Psoas muscle (tissue), 7 donors: ENCODE measurements at regions not wholly inside any gene's neighbourhood (a gene's known extent, or its start where the extent isn't known, plus 50 kb on each side); places are given as distances from the start of the nearest gene placed in this dataset.

Source experiments
- ATAC-seq, 4 donors: fragments of 200-7000 bp; cut with Tn5 transposase; one replicate each; pipeline ENCODE4 v1.9.1; 2020; ENCODE audit warnings: moderate library complexity in 3 of 4, mild to moderate bottlenecking in 2 of 4
- DNase-seq, 2 donors: peaks; one replicate each; pipeline ENCODE4 v3.0.0-alpha.2; 2020
- H3K27ac ChIP-seq: fragments of 200-600 bp; one replicate; pipeline ENCODE4 v1.8.0; 2022
- H3K27me3 ChIP-seq, 3 donors: fragments of 200-600 bp in 1 of 3; one replicate each; pipeline versions ENCODE4 v1.6.1 to v1.8.0; 2013 to 2022; ENCODE audit warnings: low read length in 2 of 3, mild to moderate bottlenecking in 2 of 3, moderate library complexity in 1 of 3; ENCODE audit not compliant: insufficient read depth in 3 of 3
- H3K36me3 ChIP-seq, 2 donors: fragments of 200-600 bp in 1 of 2; one replicate each; pipeline versions ENCODE4 v1.6.1 to v1.8.0; 2013 to 2022; ENCODE audit warnings: low read depth in 1 of 2, mild to moderate bottlenecking in 1 of 2, moderate library complexity in 1 of 2; ENCODE audit not compliant: insufficient read depth in 1 of 2
- H3K4me1 ChIP-seq: fragments of 200-600 bp; one replicate; pipeline ENCODE4 v1.8.0; 2022
- H3K4me3 ChIP-seq: fragments of 200-600 bp; one replicate; pipeline ENCODE4 v1.8.0; 2022; ENCODE audit warnings: mild to moderate bottlenecking
- H3K9me3 ChIP-seq: fragments of 200-600 bp; one replicate; pipeline ENCODE4 v1.8.0; 2022
- WGBS, 3 donors: extraction: QIAGEN DNeasy Blood & Tissue Kit; methylation state at CpG; one replicate each; pipeline versions ENCODE4 v1.1.6 to v1.1.7; 2013; 5-methylcytosine and 5-hydroxymethylcytosine counted together
- intact Hi-C, 2 donors: fragments of 100-400 bp; cut with DNase I; formaldehyde crosslinking; loops; one replicate each; pipeline versions ENCODE4 v1.11.0 to v1.14.2; 2022
- TF ChIP-seq, protein P1 (sequence below): fragments of 200-600 bp; IDR thresholded peaks from one replicate; pipeline ENCODE4 v1.8.0; 2022; ENCODE audit warnings: antibody characterized with exemption
- donor health status: healthy with polysubstance abuse.
- donor health status: DM: no; HTN: no; CAD: no; lungs with moderate emphysema.
- donor health status: Bipolar disorder and iron deficiency.
- donor health status: healthy.
- donor health status: DM: yes; HTN: yes; CAD: no.
- donor health status: DM: no; HTN: no; CAD: no.
- donor health status: DM: yes; HTN: yes; CAD: no.

DNA sequence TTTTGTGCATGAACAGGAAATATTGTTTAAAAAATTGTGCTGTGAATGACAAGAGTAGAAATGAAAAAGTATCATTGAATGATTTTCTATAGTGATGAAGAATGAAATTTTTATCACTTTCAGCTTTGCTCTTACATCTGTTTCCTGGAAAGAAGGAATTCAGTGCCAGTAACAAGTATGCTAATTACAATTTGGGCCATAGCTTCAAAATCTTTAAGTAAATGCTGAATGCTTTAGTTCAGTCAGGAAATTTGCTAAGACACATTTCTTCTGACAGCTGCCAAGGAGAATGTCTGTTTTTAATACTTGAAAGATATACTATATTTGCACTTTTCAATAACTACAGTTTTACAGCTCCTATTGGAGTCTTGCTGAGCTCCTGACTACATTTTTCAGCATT lies 203.7 kb upstream of the RSPO3 start:
- H3K9me3 ChIP-seq: no peaks in the 10 kb centered on the region
- TF ChIP-seq, protein P1, sequence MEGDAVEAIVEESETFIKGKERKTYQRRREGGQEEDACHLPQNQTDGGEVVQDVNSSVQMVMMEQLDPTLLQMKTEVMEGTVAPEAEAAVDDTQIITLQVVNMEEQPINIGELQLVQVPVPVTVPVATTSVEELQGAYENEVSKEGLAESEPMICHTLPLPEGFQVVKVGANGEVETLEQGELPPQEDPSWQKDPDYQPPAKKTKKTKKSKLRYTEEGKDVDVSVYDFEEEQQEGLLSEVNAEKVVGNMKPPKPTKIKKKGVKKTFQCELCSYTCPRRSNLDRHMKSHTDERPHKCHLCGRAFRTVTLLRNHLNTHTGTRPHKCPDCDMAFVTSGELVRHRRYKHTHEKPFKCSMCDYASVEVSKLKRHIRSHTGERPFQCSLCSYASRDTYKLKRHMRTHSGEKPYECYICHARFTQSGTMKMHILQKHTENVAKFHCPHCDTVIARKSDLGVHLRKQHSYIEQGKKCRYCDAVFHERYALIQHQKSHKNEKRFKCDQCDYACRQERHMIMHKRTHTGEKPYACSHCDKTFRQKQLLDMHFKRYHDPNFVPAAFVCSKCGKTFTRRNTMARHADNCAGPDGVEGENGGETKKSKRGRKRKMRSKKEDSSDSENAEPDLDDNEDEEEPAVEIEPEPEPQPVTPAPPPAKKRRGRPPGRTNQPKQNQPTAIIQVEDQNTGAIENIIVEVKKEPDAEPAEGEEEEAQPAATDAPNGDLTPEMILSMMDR: no peak
- H3K27ac ChIP-seq: no peak overlapping the region
- no peaks in the 10 kb centered on the region for H3K36me3 ChIP-seq
- H3K4me3 ChIP-seq: no peak overlapping the region
- ATAC-seq (no peak), DNase-seq (no peak)
- H3K27me3 ChIP-seq: no peaks in the 10 kb centered on the region
- no peaks in the 10 kb centered on the region for H3K4me1 ChIP-seq
- intact Hi-C loops: no loop called here

DNA sequence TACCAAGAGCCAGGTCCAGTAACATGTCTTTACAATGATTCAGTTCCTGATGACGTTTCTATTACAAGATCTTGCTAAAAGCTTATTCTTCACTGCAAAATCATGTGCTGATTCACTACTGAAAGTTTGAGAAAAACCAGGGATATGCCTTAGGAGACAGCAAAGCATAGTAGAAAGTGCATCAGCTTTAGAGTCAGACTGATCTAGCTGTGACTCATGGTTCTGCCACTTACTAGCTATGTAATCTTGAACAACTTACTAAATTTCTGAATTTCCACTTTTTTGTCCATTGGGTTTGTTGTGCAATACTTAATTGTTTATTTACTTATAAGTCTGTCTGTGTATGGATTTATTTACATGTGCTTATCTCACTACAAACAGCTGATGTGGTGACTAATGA lies 198.5 kb upstream of the RSPO3 start:
- DNase-seq (no peak), ATAC-seq (no peak)
- Histone ChIP-seq H3K36me3 (no peaks in the 10 kb centered on the region), H3K27ac (no peak overlapping the region), H3K4me1 (no peaks in the 10 kb centered on the region), H3K4me3 (no peak overlapping the region), H3K9me3 (no peaks in the 10 kb centered on the region), H3K27me3 (no peaks in the 10 kb centered on the region)
- TF ChIP-seq, protein P1: no peak
- WGBS, 3 donors: 50 to 71% (median 66%) methylated on average over 1 of the region's 1 CpG
- intact Hi-C loops: no loop called here

DNA sequence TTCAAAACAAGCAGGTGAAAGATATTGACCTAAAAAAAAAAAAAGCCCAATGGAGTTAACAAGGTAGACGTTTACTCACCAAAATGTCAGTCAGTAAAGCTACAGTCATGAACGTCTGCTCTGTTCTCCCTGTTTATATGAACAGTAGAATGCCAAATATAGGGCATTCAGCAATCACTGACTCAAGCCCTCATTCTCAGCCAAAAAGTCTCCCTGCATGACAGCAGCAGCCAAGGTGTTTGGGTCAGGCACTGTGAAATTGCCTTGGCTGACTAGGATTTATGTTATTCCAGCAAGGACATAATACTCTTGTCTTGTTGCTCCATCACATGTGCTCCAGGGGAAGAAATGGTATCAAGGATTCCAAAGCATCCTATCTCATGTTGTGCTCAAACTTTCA lies 194.7 kb upstream of the RSPO3 start:
- Histone ChIP-seq H3K4me1 (no peaks in the 10 kb centered on the region), H3K36me3 (no peaks in the 10 kb centered on the region), H3K27me3 (no peaks in the 10 kb centered on the region), H3K9me3 (no peaks in the 10 kb centered on the region), H3K27ac (no peak overlapping the region), H3K4me3 (no peak overlapping the region)
- ATAC-seq (peak in 3 of 4 donors; percentile 46 to 56 (median 51)), DNase-seq (no peak)
- 41 to 61% (median 43%) methylated on average over 2 of the region's 2 CpGs for WGBS, 3 donors
- intact Hi-C loops: no loop called here
- TF ChIP-seq, protein P1: no peak

DNA sequence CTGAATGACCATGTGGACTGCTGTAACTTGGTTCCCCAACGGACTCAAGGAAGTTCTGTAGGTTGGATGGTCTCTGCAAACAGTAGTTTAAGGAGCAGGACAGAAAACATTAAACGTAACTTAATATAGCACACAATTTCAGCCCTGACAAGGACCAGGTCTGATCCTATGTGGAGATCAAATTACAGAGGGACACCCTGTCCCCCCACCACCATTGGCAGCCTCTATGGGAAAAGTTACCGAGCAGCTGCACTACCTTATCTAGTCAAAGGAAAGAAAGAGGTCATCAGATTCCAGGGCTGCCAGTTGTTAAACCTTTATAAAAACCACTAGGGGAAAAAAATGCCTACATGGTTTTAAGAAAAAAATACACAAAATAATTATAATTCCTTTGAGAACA lies 191.5 kb upstream of the RSPO3 start:
- no peaks in the 10 kb centered on the region for H3K27me3 ChIP-seq
- ATAC-seq (no peak), DNase-seq (no peak)
- TF ChIP-seq, protein P1: no peak
- no peaks in the 10 kb centered on the region for H3K36me3 ChIP-seq
- H3K4me1 ChIP-seq: no peaks in the 10 kb centered on the region
- WGBS, 3 donors: 29 to 32% (median 31%) methylated on average over 3 of the region's 3 CpGs
- intact Hi-C loops: no loop called here
- no peak overlapping the region for H3K4me3 ChIP-seq
- H3K9me3 ChIP-seq: no peaks in the 10 kb centered on the region
- H3K27ac ChIP-seq: no peak overlapping the region

DNA sequence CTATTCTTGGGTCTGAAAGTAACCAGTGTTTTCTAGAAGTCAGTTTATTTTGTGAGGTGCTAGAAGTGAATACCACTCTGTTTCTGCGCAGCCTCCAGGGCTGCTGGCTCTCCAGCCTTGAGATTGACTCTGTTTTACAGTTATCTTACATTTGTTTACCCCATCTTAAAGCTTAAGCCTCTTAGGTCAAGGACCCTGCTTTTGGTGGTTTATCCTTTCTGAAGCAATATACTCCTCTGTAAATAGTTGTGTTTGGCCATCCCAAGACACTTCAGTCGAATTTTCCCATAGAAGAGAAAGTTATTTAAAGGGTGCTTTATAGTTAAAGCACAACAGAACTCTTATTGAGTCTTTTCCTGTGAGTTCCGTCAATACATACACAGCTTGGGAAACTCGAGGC lies 190.6 kb upstream of the RSPO3 start:
- TF ChIP-seq, protein P1: no peak
- WGBS, 3 donors: 85 to 90% (median 88%) methylated on average over 4 of the region's 4 CpGs
- H3K27me3 ChIP-seq: no peaks in the 10 kb centered on the region
- intact Hi-C loops: no loop called here
- H3K4me3 ChIP-seq: no peak overlapping the region
- no peak for ATAC-seq
- H3K27ac ChIP-seq: no peak overlapping the region
- H3K36me3 ChIP-seq: no peaks in the 10 kb centered on the region
- no peaks in the 10 kb centered on the region for H3K9me3 ChIP-seq
- DNase-seq: no peak
- H3K4me1 ChIP-seq: no peaks in the 10 kb centered on the region
